ENCODE measurements at regions not wholly inside any gene's neighbourhood (a gene's known extent, or its start where the extent isn't known, plus 50 kb on each side); places are given as distances from the start of the nearest gene placed in this dataset.

DNA sequence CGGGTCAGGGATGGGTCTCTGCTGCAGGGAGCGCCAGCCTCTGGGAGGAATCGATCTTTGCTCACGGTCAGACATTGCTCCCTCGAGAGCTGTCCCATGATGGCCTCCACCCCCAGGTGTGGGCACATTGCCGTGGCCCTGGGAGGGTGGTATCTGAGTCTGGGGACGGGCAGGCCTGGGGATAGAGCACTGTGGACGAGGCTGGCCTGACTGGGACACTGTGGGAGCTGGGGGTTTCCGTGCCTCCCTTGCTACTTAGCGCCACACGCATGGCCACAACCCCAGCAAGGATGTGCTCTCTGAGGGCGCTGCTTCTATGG lies 55.7 kb downstream of the JAKMIP3 start:
- ChIA-PET POLR2A (no interaction called here), CTCF (interaction anchor here (0.8 to 1.6 kb wide), 2 partner anchors 20 to 98 kb away, joined by 3 to 7 read pairs; no protein-coding TSS in a partner anchor)
- WGBS (ENCODE audit: low lambda C conversion rate): 59% methylated on average over 9 of the region's 12 CpGs

DNA sequence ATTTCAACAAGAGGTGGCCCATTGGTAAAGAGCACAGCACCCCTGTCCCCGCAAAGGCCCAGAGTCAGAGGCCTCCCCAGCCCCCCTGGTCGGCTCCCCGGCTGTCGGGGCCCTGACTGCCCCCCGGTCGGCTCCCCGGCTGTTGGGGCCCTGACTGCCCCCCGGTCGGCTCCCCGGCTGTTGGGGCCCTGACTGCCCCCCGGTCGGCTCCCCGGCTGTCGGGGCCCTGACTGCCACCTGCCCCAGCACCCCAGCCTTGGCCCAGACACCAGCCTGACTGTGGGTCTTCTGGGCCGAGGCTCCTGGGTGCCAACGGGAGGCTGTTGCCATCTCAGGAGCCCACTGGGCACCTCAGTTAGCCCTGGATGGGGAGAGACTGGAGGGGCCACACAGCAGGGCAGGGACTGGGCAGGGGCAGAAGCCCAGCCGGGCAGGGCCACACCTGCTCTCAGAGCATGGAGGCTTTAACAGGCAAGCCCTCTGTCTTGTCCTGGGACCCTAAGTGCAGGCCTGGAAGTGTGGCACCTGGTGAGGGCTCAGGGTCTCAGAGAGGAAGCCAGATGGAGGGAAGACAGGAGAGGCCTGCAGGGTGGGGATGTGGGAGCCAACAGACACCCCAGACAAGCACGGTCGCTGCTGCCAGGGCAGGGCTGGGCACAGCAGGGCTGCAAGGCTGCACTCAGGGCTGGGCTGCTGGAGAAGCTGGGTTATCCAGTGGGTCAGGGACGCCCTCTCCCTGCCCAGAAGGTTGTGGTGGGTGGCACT lies 56.5 kb downstream of the JAKMIP3 start:
- H3K9ac ChIP-seq: no peak overlapping the region
- DNase-seq: no peak
- H3K27ac ChIP-seq (ENCODE audit: low read depth in 2 of 2, low read length in 1 of 2): no peak overlapping the region
- no peak overlapping the region for H3K4me3 ChIP-seq (ENCODE audit: low read depth in 2 of 2, low read length in 1 of 2)
- H4K20me1 ChIP-seq (ENCODE audit: insufficient read depth): no peaks in the 10 kb centered on the region
- ChIA-PET POLR2A (no interaction called here), CTCF (interaction anchor here (0.8 kb wide), 1 partner anchor 99 kb away, joined by 3 read pairs; no protein-coding TSS in a partner anchor)
- H3F3A ChIP-seq (replicated peaks; ENCODE audit: insufficient read depth): no peaks in the 10 kb centered on the region
- WGBS (ENCODE audit: low lambda C conversion rate): 58% methylated on average over 5 of the region's 20 CpGs
- no peaks in the 10 kb centered on the region; a peak in 1 of 4 replicates for H3K4me1 ChIP-seq (ENCODE audit: control insufficient read depth in 1 of 2, insufficient read depth in 2 of 2, low read depth in 1 of 2, low read length in 1 of 2)
- H3K36me3 ChIP-seq (replicated peaks in 1 of 2; ENCODE audit: control insufficient read depth in 1 of 2, insufficient read depth in 2 of 2, low read length in 1 of 2): no peaks in the 10 kb centered on the region
- TF ChIP-seq NRF1 (IDR thresholded peaks at IDR 0.05; ENCODE audit: low read depth, low read length): no peak
- TF ChIP-seq, protein P1, sequence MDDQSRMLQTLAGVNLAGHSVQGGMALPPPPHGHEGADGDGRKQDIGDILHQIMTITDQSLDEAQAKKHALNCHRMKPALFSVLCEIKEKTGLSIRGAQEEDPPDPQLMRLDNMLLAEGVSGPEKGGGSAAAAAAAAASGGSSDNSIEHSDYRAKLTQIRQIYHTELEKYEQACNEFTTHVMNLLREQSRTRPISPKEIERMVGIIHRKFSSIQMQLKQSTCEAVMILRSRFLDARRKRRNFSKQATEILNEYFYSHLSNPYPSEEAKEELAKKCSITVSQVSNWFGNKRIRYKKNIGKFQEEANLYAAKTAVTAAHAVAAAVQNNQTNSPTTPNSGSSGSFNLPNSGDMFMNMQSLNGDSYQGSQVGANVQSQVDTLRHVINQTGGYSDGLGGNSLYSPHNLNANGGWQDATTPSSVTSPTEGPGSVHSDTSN (IDR thresholded peaks at IDR 0.05): no peak
- TF ChIP-seq FOSL2 (IDR thresholded peaks at IDR 0.05; ENCODE audit: borderline replicate concordance, low read depth): no peak
- no peak for TF ChIP-seq MEF2A (IDR thresholded peaks at IDR 0.05; ENCODE audit: borderline replicate concordance, low read depth)
- TF ChIP-seq NFIC (IDR thresholded peaks at IDR 0.05; ENCODE audit: borderline replicate concordance): no peak
- no peak for TF ChIP-seq RFX5 (IDR thresholded peaks at IDR 0.05; ENCODE audit: low read length)
- TF ChIP-seq, protein P2, sequence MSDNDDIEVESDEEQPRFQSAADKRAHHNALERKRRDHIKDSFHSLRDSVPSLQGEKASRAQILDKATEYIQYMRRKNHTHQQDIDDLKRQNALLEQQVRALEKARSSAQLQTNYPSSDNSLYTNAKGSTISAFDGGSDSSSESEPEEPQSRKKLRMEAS (IDR thresholded peaks at IDR 0.05; ENCODE audit: low read depth): no peak
- no peak for TF ChIP-seq CHD2 (IDR thresholded peaks at IDR 0.05; ENCODE audit: low read length, partially characterized antibody)
- TF ChIP-seq, protein P3, sequence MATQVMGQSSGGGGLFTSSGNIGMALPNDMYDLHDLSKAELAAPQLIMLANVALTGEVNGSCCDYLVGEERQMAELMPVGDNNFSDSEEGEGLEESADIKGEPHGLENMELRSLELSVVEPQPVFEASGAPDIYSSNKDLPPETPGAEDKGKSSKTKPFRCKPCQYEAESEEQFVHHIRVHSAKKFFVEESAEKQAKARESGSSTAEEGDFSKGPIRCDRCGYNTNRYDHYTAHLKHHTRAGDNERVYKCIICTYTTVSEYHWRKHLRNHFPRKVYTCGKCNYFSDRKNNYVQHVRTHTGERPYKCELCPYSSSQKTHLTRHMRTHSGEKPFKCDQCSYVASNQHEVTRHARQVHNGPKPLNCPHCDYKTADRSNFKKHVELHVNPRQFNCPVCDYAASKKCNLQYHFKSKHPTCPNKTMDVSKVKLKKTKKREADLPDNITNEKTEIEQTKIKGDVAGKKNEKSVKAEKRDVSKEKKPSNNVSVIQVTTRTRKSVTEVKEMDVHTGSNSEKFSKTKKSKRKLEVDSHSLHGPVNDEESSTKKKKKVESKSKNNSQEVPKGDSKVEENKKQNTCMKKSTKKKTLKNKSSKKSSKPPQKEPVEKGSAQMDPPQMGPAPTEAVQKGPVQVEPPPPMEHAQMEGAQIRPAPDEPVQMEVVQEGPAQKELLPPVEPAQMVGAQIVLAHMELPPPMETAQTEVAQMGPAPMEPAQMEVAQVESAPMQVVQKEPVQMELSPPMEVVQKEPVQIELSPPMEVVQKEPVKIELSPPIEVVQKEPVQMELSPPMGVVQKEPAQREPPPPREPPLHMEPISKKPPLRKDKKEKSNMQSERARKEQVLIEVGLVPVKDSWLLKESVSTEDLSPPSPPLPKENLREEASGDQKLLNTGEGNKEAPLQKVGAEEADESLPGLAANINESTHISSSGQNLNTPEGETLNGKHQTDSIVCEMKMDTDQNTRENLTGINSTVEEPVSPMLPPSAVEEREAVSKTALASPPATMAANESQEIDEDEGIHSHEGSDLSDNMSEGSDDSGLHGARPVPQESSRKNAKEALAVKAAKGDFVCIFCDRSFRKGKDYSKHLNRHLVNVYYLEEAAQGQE (IDR thresholded peaks at IDR 0.05; ENCODE audit: low read depth, low read length): no peak
- no peak for TF ChIP-seq RAD21 (IDR thresholded peaks at IDR 0.05; ENCODE audit: low read length)
- TF ChIP-seq JUND (IDR thresholded peaks at IDR 0.05): no peak
- TF ChIP-seq EP300 (IDR thresholded peaks at IDR 0.05; ENCODE audit: borderline replicate concordance in 1 of 2, low read depth in 1 of 2, low read length in 1 of 2): no peak
- no peak for TF ChIP-seq RCOR1 (IDR thresholded peaks at IDR 0.05; ENCODE audit: low read length)
- TF ChIP-seq, protein P4, sequence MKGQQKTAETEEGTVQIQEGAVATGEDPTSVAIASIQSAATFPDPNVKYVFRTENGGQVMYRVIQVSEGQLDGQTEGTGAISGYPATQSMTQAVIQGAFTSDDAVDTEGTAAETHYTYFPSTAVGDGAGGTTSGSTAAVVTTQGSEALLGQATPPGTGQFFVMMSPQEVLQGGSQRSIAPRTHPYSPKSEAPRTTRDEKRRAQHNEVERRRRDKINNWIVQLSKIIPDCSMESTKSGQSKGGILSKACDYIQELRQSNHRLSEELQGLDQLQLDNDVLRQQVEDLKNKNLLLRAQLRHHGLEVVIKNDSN (IDR thresholded peaks at IDR 0.05; ENCODE audit: borderline replicate concordance, low read depth): no peak
- no peak overlapping the region for H3K4me2 ChIP-seq
- no peaks in the 10 kb centered on the region for H3K9me2 ChIP-seq
- H3K79me2 ChIP-seq (ENCODE audit: insufficient read depth): no peaks in the 10 kb centered on the region
- H2AFZ ChIP-seq (ENCODE audit: low read depth): no peak overlapping the region
- H3K9me3 ChIP-seq: no peaks in the 10 kb centered on the region
- H3K27me3 ChIP-seq (ENCODE audit: insufficient read depth): no peaks in the 10 kb centered on the region

More for the DNA sequence above, 55.7 kb downstream of the JAKMIP3 start:
- no peak for TF ChIP-seq TEAD4 (IDR thresholded peaks at IDR 0.05; ENCODE audit: borderline replicate concordance, insufficient read depth)
- no peak for TF ChIP-seq FOXJ3 (CRISPR knock-in tag; IDR thresholded peaks at IDR 0.05)
- TF ChIP-seq POLR2AphosphoS5 (IDR thresholded peaks at IDR 0.05; ENCODE audit: low read depth, low read length): no peak
- no peak for TF ChIP-seq YY1 (IDR thresholded peaks at IDR 0.05; ENCODE audit: low read depth)
- no peak overlapping the region for H2AFZ ChIP-seq (ENCODE audit: low read depth)
- H3K27ac ChIP-seq (ENCODE audit: low read depth in 2 of 2, low read length in 1 of 2): no peak overlapping the region
- no peaks in the 10 kb centered on the region for H3F3A ChIP-seq (replicated peaks; ENCODE audit: insufficient read depth)
- no peaks in the 10 kb centered on the region; a peak in 1 of 4 replicates for H3K4me1 ChIP-seq (ENCODE audit: control insufficient read depth in 1 of 2, insufficient read depth in 2 of 2, low read depth in 1 of 2, low read length in 1 of 2)
- H3K79me2 ChIP-seq (ENCODE audit: insufficient read depth): no peaks in the 10 kb centered on the region
- no peak for DNase-seq
- no peak overlapping the region for H3K4me3 ChIP-seq (ENCODE audit: low read depth in 2 of 2, low read length in 1 of 2)
- H3K9ac ChIP-seq: no peak overlapping the region
- no peaks in the 10 kb centered on the region for H3K36me3 ChIP-seq (replicated peaks in 1 of 2; ENCODE audit: control insufficient read depth in 1 of 2, insufficient read depth in 2 of 2, low read length in 1 of 2)
- H3K9me2 ChIP-seq: no peaks in the 10 kb centered on the region
- no peaks in the 10 kb centered on the region for H3K27me3 ChIP-seq (ENCODE audit: insufficient read depth)
- H3K4me2 ChIP-seq: no peak overlapping the region
- H4K20me1 ChIP-seq (ENCODE audit: insufficient read depth): no peaks in the 10 kb centered on the region
- no peaks in the 10 kb centered on the region for H3K9me3 ChIP-seq

Data from SK-N-SH (cell line).